GM18858 (cell line): ENCODE measurements at regions not wholly inside any gene's neighbourhood (a gene's known extent, or its start where the extent isn't known, plus 50 kb on each side); places are given as distances from the start of the nearest gene placed in this dataset.

Source experiments
- ATAC-seq: cut with Tn5 transposase; IDR thresholded peaks from one replicate; pipeline ENCODE4 v1.9.1; 2021; ENCODE audit not compliant: unreplicated experiment

DNA sequence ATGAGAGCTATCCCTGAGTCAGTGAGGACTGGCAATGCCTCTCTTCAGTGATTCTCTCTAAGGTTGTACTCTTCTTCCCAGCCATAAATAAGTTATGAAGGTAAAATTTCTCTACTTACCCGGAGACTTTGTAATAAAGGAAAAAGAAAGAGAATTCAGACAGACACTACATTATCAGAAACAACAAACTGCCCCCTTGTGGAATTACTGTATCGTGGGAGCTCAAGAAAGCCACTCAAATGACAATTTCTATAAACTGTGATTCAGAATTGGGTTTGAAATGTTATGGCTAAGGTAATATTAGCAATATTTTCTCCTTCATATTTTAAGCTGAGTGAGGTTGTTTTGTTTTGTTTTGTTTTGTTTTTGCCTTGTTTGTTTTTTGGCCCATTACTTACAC, 155.8 kb upstream of the TANK start:
- ATAC-seq = no peak

DNA sequence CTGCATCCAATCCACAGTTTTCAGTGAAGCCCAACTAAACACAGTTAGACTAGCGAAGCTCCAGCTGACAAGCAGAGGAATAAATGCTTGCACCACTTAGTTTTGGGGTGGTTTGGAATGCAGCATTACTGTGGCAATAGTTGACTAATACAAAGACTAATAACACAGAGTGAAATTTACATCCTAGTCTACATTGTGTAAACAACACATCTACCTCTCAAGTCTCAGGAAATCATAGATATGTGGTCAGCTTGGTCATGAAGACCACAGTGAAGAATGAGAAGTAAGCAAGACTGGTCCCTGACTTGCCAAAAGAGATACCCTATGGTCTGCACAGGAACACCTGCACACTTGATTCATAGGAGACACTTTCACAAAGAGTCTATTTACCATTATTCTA, 155.1 kb upstream of the TANK start:
- no peak for ATAC-seq

DNA sequence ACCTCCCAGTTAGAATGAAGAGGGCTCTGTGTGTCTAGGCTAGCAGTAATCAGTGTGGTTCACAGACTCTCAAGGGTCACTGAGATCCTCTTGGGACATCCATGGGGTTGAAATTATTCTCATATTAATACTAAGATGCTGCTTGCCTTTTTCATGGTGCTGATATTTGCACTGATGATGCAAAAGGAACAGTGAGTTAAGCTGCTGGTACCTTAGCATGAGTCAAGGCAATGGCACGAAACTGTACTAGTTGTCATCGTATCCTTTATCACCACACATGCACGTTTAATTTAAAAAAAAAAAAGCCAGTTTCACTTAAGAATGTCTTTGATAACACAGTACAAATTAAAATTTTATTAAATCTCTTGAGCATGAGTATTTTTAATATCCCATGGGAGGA, 151.9 kb upstream of the TANK start:
- no peak for ATAC-seq

- no peak for ATAC-seq
Measured at GRCh38 chr2:161010503-161011015, 149.7 kb upstream of the TANK start.

DNA sequence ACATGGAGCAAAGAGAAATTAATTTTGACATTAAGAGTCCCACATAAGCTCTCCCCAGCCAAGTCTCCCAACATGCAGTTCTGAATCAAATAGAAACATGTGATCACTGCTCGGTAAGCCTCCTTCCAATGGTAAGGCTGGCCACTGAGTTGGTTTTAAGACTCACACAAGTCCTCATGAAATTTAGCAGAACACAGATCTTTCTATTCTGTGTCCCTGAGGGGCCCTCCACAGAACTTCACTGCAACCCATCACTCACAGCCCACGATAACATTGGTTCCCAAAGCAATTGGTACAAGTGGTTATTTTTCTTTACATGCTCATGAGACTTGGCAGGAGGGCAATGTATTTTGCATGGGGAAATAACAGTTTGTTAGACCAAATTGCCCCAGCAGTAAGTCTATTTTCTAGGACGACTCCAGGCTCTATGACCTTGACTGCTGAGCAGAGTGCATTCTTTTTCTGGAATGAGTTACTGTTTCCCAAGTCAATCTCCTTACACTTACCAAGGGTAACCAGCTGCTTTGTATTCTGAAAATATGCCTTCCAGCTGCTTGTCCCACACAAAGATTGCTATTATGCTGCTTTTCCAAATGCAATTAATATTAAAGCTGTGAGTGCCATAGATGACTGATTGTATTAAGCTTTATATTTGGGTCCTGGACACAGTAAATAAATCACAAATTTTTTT, 142.3 kb upstream of the TANK start:
- ATAC-seq = no peak

DNA sequence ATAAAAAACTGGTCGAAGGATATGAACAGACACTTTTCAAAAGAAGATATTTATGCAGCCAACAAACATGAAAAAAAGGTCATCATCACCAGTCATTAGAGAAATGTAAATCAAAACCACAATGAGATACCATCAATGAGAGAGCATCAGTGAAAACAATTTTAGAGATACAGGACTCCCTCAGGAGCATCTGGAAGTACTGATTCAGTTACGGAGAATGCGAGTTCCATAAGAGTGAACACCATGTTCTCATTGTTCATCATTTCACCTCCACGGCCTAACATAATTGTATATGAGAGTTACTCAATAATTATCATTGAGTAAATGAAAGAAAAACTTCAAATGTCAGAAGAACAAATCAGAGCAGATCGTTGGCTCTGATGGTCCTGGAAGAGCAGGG, 140.9 kb upstream of the TANK start:
- ATAC-seq = no peak

- ATAC-seq = no peak
Measured at GRCh38 chr2:161020437-161020836, 139.8 kb upstream of the TANK start.

- no peak for ATAC-seq
Measured at GRCh38 chr2:161028581-161028980, 131.6 kb upstream of the TANK start.

DNA sequence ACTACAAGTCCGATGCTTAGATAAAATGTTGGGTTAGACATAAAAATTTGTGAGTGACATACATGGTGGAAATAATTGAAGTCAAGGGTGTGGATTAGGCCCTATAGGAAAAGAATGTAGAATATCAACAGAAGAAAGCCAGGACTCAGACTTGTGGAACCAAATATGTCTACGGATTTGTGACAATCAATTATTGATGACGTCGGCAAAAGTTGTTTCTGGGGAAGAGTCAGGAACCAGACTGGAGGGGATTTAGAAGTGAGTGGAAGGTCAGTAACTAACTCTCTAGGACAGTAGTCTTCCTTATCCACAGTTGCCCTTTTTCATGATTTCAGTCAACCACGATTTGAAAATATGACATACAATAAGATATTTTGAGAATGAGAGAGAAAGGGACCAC, 130.9 kb upstream of the TANK start:
- no peak for ATAC-seq

DNA sequence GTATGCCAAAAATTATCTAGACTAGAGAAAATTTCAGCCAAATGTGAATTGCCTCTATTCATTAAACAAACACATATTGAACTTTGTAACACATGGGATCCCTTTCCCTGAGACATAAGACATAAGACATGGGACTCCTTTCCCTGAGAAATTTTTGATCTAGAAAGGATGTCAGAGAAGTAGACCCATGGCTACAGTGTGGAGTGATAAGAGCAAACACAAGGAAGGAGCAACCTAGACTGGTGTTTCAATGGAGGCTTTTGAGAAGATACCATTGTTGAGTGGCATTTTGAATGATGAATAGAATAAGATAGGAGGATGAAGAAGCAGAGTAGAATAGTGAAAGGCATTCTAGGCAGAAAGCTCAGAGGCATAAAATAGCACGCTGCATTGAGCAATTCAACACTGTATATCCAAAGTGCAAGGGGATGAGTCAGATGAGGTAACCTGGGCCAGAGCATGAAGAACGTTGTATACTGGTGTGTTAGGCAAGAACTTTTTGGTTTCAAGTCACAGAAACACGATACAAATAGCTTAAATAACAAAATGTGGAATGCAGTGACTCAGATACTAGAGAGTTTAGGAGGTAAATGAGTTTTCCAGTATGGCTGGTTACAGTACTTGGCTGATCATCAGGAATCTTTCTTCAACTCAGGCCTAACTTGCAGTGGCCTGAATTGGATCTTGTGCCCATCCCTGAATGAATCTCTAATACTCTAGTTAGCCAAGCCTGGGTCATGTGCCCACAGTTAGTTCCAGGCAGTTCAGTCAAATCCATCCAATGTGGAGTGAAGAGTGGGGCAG, 129.8 kb upstream of the TANK start:
- ATAC-seq = no peak

- ATAC-seq = no peak
Measured at GRCh38 chr2:161031511-161031910, 128.7 kb upstream of the TANK start.

DNA sequence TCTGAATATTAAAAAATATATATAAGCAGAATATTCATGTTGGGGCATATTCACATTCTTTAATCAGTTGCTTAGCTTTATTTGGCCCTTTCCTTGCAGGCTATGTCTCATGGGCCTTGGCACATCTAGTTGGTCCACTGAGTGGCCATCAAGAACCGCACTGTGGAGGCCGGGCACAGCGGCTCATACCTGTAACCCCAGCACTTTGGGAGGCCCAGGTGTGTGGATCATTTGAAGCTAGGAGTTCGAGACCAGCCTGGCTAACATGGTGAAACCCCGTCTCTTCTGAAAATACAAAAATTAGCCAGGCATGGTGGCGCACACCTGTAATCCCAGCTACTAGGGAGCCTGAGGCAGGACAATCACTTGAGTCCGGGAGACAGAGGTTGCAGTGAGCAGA, 127.6 kb upstream of the TANK start:
- no peak for ATAC-seq

DNA sequence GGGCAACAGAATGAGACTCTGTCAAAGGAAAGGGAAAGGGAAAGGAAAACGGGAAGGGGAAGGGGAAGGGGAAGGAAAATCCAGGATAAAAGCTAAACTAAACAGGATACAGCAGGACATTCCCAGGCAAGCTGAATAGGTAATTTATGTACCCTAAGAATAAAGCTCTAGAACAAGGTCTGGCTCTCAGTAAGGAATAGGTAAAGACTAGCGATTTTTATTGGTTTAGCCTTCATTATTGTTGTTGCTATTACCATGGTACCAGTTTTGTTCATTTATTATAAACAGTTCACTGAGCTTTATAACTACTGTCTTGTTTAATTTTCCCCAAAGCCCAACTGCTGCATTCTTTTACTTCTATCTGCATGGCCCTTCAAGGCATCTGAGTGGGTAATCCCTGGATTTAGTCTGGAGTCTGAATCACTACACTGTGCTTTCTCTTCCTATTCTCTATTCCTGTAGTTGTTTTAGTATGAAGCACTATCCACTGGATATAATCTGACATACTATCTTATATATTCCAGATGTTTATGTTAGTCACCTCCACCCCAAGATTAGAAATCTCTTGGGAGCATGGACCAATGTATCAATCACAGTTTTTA, 127.1 kb upstream of the TANK start:
- ATAC-seq = no peak

- ATAC-seq = no peak
Measured at GRCh38 chr2:161036926-161037325, 123.3 kb upstream of the TANK start.

GRCh38 chr2:161039071-161039470, 121.2 kb upstream of the TANK start:
- ATAC-seq = no peak

GRCh38 chr2:161041356-161041755, 118.9 kb upstream of the TANK start:
- no peak for ATAC-seq

DNA sequence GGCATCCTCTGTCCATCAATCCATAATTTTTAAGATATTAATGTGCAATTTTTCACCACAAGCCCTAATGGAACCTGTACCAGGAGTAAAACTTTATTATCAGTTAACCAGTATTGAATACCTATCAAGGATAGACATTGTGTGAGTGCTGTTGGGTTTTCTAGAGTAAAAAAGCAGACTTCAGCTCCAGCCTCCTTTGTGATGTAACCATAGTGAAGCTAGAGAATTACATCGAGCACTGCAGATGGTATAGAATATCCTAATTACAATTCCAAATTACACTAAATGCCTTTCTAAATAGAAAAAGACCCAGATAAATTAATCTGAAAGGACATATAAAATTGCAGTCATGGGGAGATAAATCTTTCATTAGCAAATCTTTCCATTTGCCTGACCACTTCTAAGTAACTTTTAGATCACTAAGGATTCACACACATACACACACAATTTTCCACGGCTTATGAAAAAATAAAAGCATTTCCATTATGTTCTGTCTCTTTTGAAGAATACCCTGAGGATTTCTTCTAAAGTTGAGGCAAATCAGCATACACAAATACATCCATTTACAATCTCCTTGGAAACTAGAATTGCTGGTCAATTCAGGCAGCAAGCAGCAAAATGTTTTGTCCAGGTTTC, 117.1 kb upstream of the TANK start:
- ATAC-seq = no peak

- no peak for ATAC-seq
Measured at GRCh38 chr2:161044095-161044865, 115.9 kb upstream of the TANK start.

DNA sequence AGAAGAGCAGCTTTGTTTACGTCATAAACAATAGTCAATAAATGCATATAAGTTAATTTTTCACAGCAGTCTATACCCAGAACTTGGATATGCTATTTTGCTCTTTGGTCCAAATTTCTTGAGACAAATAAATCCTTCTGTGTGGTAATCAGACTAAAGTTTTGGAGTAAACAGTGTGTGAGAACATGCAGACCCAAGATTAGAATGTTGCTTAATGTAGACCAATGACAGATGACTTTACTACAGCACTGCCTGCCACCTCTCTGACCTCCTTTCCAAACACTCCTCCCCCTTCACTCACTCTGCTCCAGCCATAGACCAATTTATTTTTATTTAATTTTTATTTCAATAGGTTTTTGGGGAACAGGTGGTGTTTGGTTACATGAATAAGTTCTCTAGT, 115.3 kb upstream of the TANK start:
- ATAC-seq = no peak

- ATAC-seq = no peak
Measured at GRCh38 chr2:161045726-161046125, 114.5 kb upstream of the TANK start.

DNA sequence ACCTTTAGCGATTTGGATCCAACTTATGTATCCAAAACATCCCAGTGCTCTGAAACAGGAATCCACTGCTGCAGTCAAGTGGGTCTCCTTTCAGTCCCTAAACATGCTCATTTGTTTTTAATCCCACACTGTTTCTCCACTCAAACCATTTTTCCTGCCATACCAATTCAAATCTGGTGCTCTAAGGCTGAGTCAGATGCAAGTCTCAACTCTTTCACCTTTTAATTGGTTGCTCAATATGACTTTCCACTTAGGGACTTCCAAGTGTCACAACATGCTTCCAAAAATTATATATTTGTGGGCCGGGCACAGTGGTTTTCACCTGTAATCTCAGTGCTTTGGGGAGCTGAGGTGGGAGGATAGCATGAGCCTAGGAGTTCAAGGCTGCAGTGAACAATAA, 113.4 kb upstream of the TANK start:
- ATAC-seq = no peak
